PC-9 (cell line): ENCODE measurements at regions not wholly inside any gene's neighbourhood (a gene's known extent, or its start where the extent isn't known, plus 50 kb on each side); places are given as distances from the start of the nearest gene placed in this dataset.

Source experiments
- BruUV-seq: library from RNA; stranded (reverse); fragments of 400-500 nt; replicated peaks from 2 replicates; lab custom pipeline; 2021; lab: Mats Ljungman, UMichigan
- CTCF ChIA-PET: fragments of 300-600 bp; sonication (Branson Sonifier 250); formaldehyde crosslinking; loops from one replicate; lab custom pipeline; 2022; ENCODE audit warnings: antibody characterized with exemption; lab: Charles Lee
- POLR2A ChIA-PET: fragments of 300-600 bp; sonication (Branson Sonifier 250); formaldehyde crosslinking; loops from one replicate; lab custom pipeline; 2022; ENCODE audit warnings: antibody characterized with exemption; ENCODE audit not compliant: unreplicated experiment; lab: Charles Lee
- DNase-seq, 2 experiments: peaks; one replicate each; pipeline versions ENCODE4 v3.0.0 to v3.0.0-alpha.2; 2015 to 2022; ENCODE audit warnings: mixed read lengths in 1 of 2
- H2AFZ ChIP-seq: fragments of 200-600 bp; sonication (generic); 2 replicates; pipeline ENCODE4 v1.8.1; 2017; ENCODE audit warnings: antibody characterized with exemption
- H3F3A ChIP-seq: fragments of 200-600 bp; sonication (generic); 2 replicates; pipeline ENCODE4 v1.8.1; 2017; ENCODE audit warnings: antibody characterized with exemption, mild to moderate bottlenecking, low read depth; ENCODE audit not compliant: insufficient read depth
- H3K27ac ChIP-seq: fragments of 200-600 bp; sonication (generic); 2 replicates; pipeline ENCODE4 v1.6.1; 2016; ENCODE audit warnings: mixed run types
- H3K27me3 ChIP-seq: fragments of 200-600 bp; sonication (generic); 2 replicates; pipeline ENCODE4 v1.6.1; 2016; ENCODE audit warnings: low read depth, mixed run types; ENCODE audit not compliant: insufficient read depth
- H3K36me3 ChIP-seq: fragments of 200-600 bp; sonication (generic); 2 replicates; pipeline ENCODE4 v1.6.1; 2016; ENCODE audit warnings: low read depth, mixed run types
- H3K4me1 ChIP-seq: fragments of 200-600 bp; sonication (generic); replicated peaks from 2 replicates; pipeline ENCODE4 v1.6.1; 2016; ENCODE audit warnings: mixed run types; ENCODE audit not compliant: insufficient read depth
- H3K4me2 ChIP-seq: fragments of 200-600 bp; sonication (generic); 2 replicates; pipeline ENCODE4 v1.6.1; 2017; ENCODE audit warnings: mixed run types
- H3K4me3 ChIP-seq: fragments of 200-600 bp; sonication (generic); 2 replicates; pipeline ENCODE4 v1.6.1; 2016; ENCODE audit warnings: mixed run types
- H3K79me2 ChIP-seq: fragments of 200-600 bp; sonication (generic); 2 replicates; pipeline ENCODE4 v1.6.1; 2017; ENCODE audit warnings: low read depth, mixed run types
- H3K9me2 ChIP-seq: fragments of 200-600 bp; sonication (generic); 2 replicates; pipeline ENCODE4 v1.8.1; 2017; ENCODE audit warnings: mild to moderate bottlenecking; ENCODE audit not compliant: insufficient read depth
- H3K9me3 ChIP-seq: fragments of 200-600 bp; sonication (generic); 2 replicates; pipeline ENCODE4 v1.8.1; 2016; ENCODE audit warnings: low read depth; ENCODE audit not compliant: insufficient read depth
- H4K20me1 ChIP-seq: fragments of 200-600 bp; sonication (generic); 2 replicates; pipeline ENCODE4 v1.8.1; 2017; ENCODE audit not compliant: insufficient read depth
- EZH2 ChIP-seq: fragments of 200-600 bp; sonication (generic); IDR thresholded peaks from 2 replicates; pipeline ENCODE4 v1.8.0; 2017; ENCODE audit warnings: antibody characterized with exemption, low read depth
- intact Hi-C: fragments of 100-400 bp; cut with micrococcal nuclease; formaldehyde crosslinking; loops from one replicate; pipeline ENCODE4 v1.10.0; 2022; ENCODE audit not compliant: unreplicated experiment
- TF ChIP-seq, protein P1 (sequence below): fragments of 200-600 bp; sonication (generic); conservative IDR thresholded peaks from 2 replicates; pipeline ENCODE4 v1.6.1; 2017; ENCODE audit warnings: mixed run types, antibody characterized with exemption, mild to moderate bottlenecking, moderate library complexity

DNA sequence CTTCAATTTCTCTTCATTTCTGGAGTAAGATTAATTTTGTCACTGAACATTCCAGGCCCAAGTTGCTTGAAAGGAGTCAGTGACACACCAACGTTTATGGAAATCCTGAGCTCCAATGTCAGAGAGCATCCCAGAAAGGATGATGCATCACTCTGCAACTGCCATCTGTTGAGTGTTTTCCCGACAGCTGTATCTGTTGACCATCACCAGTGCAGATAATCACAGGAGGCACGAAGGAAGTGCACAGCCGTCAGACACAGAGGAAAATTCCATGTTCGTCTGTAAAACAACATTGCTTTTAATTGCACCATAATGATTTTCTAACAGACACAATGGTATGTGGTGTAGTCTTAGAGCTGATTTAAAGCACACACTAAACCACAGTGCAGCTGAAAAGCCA, 376.7 kb upstream of the ADGRL2 start:
- no TSS peak for BruUV-seq
- no peaks in the 10 kb centered on the region for H3K9me2 ChIP-seq
- H3K4me2 ChIP-seq = no peak overlapping the region
- ChIA-PET POLR2A (no interaction called here), CTCF (no interaction called here)
- no peaks in the 10 kb centered on the region for H3K4me1 ChIP-seq
- H3K79me2 ChIP-seq = no peaks in the 10 kb centered on the region
- no peaks in the 10 kb centered on the region for H4K20me1 ChIP-seq
- no peak overlapping the region for H3K27ac ChIP-seq
- intact Hi-C loops = no loop called here
- no peaks in the 10 kb centered on the region for H3K36me3 ChIP-seq
- no peaks in the 10 kb centered on the region for H3F3A ChIP-seq
- H3K4me3 ChIP-seq = no peak overlapping the region
- H3K9me3 ChIP-seq = no peaks in the 10 kb centered on the region
- no peaks in the 10 kb centered on the region for H3K27me3 ChIP-seq
- no peak for TF ChIP-seq EZH2
- TF ChIP-seq, protein P1, sequence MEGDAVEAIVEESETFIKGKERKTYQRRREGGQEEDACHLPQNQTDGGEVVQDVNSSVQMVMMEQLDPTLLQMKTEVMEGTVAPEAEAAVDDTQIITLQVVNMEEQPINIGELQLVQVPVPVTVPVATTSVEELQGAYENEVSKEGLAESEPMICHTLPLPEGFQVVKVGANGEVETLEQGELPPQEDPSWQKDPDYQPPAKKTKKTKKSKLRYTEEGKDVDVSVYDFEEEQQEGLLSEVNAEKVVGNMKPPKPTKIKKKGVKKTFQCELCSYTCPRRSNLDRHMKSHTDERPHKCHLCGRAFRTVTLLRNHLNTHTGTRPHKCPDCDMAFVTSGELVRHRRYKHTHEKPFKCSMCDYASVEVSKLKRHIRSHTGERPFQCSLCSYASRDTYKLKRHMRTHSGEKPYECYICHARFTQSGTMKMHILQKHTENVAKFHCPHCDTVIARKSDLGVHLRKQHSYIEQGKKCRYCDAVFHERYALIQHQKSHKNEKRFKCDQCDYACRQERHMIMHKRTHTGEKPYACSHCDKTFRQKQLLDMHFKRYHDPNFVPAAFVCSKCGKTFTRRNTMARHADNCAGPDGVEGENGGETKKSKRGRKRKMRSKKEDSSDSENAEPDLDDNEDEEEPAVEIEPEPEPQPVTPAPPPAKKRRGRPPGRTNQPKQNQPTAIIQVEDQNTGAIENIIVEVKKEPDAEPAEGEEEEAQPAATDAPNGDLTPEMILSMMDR = no peak
- no peak overlapping the region for H2AFZ ChIP-seq
- no peak for DNase-seq

DNA sequence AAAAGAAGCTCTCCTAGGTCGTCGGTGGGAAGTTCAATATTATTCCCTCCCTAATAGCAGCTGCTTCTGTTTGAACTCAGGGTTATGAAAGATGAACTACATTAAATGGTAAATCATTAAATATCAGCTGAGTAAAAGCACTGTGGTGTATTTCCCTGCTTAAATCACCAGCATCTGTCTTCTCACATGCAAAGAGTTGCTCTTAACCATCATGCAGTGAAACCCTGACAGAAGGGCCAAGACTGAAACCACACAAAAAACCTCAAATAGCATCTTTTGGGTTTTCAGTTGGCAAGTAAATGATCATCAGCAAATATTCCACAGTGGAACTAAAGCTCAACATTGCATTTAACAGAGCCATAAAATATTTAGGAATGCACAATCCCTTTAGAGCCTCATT, 380.0 kb upstream of the ADGRL2 start:
- no TSS peak for BruUV-seq
- Histone ChIP-seq H3K36me3 (no peaks in the 10 kb centered on the region), H3K9me2 (no peaks in the 10 kb centered on the region), H3K4me1 (no peaks in the 10 kb centered on the region), H3K27ac (no peak overlapping the region), H2AFZ (no peak overlapping the region), H3K79me2 (no peaks in the 10 kb centered on the region), H3F3A (no peaks in the 10 kb centered on the region), H3K4me2 (no peak overlapping the region), H4K20me1 (no peaks in the 10 kb centered on the region), H3K9me3 (no peaks in the 10 kb centered on the region), H3K4me3 (no peak overlapping the region), H3K27me3 (no peaks in the 10 kb centered on the region)
- no peak for DNase-seq
- TF ChIP-seq, protein P1 = no peak
- TF ChIP-seq EZH2 = no peak
- intact Hi-C loops = no loop called here
- POLR2A ChIA-PET = no interaction called here
- CTCF ChIA-PET = no interaction called here

DNA sequence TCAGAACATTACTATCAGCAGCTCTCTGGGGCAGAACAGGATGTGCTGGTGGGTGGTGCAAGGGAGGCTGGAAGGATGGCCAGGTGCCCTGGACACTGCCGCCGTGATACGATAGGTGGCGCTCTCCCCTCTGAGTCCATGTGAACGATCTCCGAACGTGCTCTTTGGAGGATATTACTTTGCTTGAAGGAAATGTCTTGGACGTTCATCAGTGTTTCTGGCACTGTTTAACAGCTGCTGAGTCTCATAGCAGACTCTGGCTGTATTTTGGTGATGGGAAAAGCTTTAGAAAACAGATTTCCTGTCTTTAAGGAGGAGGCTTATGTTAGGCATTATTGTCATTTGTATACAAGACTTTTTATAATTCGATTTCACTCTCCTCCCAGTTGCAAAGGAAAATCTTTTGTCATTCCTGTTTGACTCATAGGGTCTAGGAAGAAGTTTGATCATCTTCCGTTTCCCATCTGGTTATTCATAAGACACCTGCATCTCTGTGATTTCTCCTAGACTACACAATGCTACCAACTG, 386.2 kb upstream of the ADGRL2 start:
- ChIA-PET CTCF (interaction anchor here (0.5 kb wide), 1 partner anchor 375 kb away, joined by 7 read pairs; no protein-coding TSS in a partner anchor), POLR2A (no interaction called here)
- no peak for TF ChIP-seq EZH2
- TF ChIP-seq, protein P1 = peak; percentile 63
- BruUV-seq = no TSS peak
- H2AFZ ChIP-seq = no peak overlapping the region
- intact Hi-C loops = no loop called here
- no peaks in the 10 kb centered on the region for H3F3A ChIP-seq
- no peaks in the 10 kb centered on the region for H3K9me3 ChIP-seq
- no peaks in the 10 kb centered on the region for H3K9me2 ChIP-seq
- H3K27ac ChIP-seq = no peak overlapping the region
- no peaks in the 10 kb centered on the region for H4K20me1 ChIP-seq
- H3K4me3 ChIP-seq = no peak overlapping the region
- no peaks in the 10 kb centered on the region for H3K79me2 ChIP-seq
- peak in 1 of 2 experiments; percentile 39 for DNase-seq
- H3K4me1 ChIP-seq = no peaks in the 10 kb centered on the region
- no peak overlapping the region for H3K4me2 ChIP-seq
- no peaks in the 10 kb centered on the region for H3K27me3 ChIP-seq
- H3K36me3 ChIP-seq = no peaks in the 10 kb centered on the region
